GM18909 (cell line): ENCODE measurements at regions not wholly inside any gene's neighbourhood (a gene's known extent, or its start where the extent isn't known, plus 50 kb on each side); places are given as distances from the start of the nearest gene placed in this dataset.

Experiments
- ATAC-seq: cut with Tn5 transposase; IDR thresholded peaks from one replicate; pipeline ENCODE4 v1.9.1; 2021; ENCODE audit warnings: mild to moderate bottlenecking; ENCODE audit not compliant: unreplicated experiment, poor library complexity

- peak; percentile 96 for ATAC-seq
Measured at GRCh38 chr2:175575346-175576258, 394.1 kb upstream of the ATP5MC3 start.

- no peak for ATAC-seq
Measured at GRCh38 chr2:175574069-175574468, 392.6 kb upstream of the ATP5MC3 start.

GRCh38 chr2:175571078-175571653 lies 389.7 kb upstream of the ATP5MC3 start:
- no peak for ATAC-seq

- no peak for ATAC-seq
Measured at GRCh38 chr2:175568109-175568730, 386.7 kb upstream of the ATP5MC3 start.

- ATAC-seq: no peak
Measured at GRCh38 chr2:175567435-175568061, 386.0 kb upstream of the ATP5MC3 start.

- ATAC-seq: no peak
Measured at GRCh38 chr2:175560521-175561169, 379.1 kb upstream of the ATP5MC3 start.

- ATAC-seq: no peak
Measured at GRCh38 chr2:175559613-175560012, 378.1 kb upstream of the ATP5MC3 start.

- no peak for ATAC-seq
Measured at GRCh38 chr2:175557810-175558377, 376.4 kb upstream of the ATP5MC3 start.

- ATAC-seq: no peak
Measured at GRCh38 chr2:175553910-175554309, 372.4 kb upstream of the ATP5MC3 start.

GRCh38 chr2:175552902-175553301 lies 371.4 kb upstream of the ATP5MC3 start:
- ATAC-seq: no peak

- no peak for ATAC-seq
Measured at GRCh38 chr2:175540421-175540820, 358.9 kb upstream of the ATP5MC3 start.

GRCh38 chr2:175539122-175539521 lies 357.6 kb upstream of the ATP5MC3 start:
- no peak for ATAC-seq

GRCh38 chr2:175536059-175536458 lies 354.5 kb upstream of the ATP5MC3 start:
- no peak for ATAC-seq

- ATAC-seq: no peak
Measured at GRCh38 chr2:175535631-175536030, 354.1 kb upstream of the ATP5MC3 start.

- ATAC-seq: no peak
Measured at GRCh38 chr2:175525975-175526374, 344.5 kb upstream of the ATP5MC3 start.

GRCh38 chr2:175523001-175523400 lies 341.5 kb upstream of the ATP5MC3 start:
- ATAC-seq: no peak

- ATAC-seq: no peak
Measured at GRCh38 chr2:175518206-175518605, 336.7 kb upstream of the ATP5MC3 start.

- no peak for ATAC-seq
Measured at GRCh38 chr2:175516555-175516954, 335.0 kb upstream of the ATP5MC3 start.

- no peak for ATAC-seq
Measured at GRCh38 chr2:175500255-175500654, 318.7 kb upstream of the ATP5MC3 start.

- no peak for ATAC-seq
Measured at GRCh38 chr2:175490360-175490791, 308.9 kb upstream of the ATP5MC3 start.
